ENCODE measurements at regions not wholly inside any gene's neighbourhood (a gene's known extent, or its start where the extent isn't known, plus 50 kb on each side); places are given as distances from the start of the nearest gene placed in this dataset.
"Not testable (repeated sequence)": the region's sequence is repeated elsewhere in the genome, so short reads cannot be mapped to it uniquely, and the experiment has no call there.

- no peak for DNase-seq (ENCODE audit: insufficient read length)
- TF ChIP-seq POLR2AphosphoS5 (IDR thresholded peaks at IDR 0.05; ENCODE audit: low read depth, low read length) (no peak), POLR2A (IDR thresholded peaks at IDR 0.05; ENCODE audit: low read depth, low read length) (no peak), TAF1 (IDR thresholded peaks at IDR 0.05; ENCODE audit: borderline replicate concordance, low read depth, low read length) (no peak)
- no peak for FAIRE-seq
Measured at GRCh38 chr18:55982992-55983391, 395.0 kb upstream of the TCF4 start.

- FAIRE-seq (no peak), DNase-seq (ENCODE audit: insufficient read length) (no peak)
- TF ChIP-seq TAF1 (IDR thresholded peaks at IDR 0.05; ENCODE audit: borderline replicate concordance, low read depth, low read length): no peak
- no peak for TF ChIP-seq POLR2A (IDR thresholded peaks at IDR 0.05; ENCODE audit: low read depth, low read length)
- TF ChIP-seq POLR2AphosphoS5 (IDR thresholded peaks at IDR 0.05; ENCODE audit: low read depth, low read length): no peak
Measured at GRCh38 chr18:55981712-55982475, 393.9 kb upstream of the TCF4 start.

- TF ChIP-seq TAF1 (IDR thresholded peaks at IDR 0.05; ENCODE audit: borderline replicate concordance, low read depth, low read length) (no peak), POLR2A (IDR thresholded peaks at IDR 0.05; ENCODE audit: low read depth, low read length) (no peak), POLR2AphosphoS5 (IDR thresholded peaks at IDR 0.05; ENCODE audit: low read depth, low read length) (no peak)
- no peak for FAIRE-seq
- DNase-seq (ENCODE audit: insufficient read length): no peak
Measured at GRCh38 chr18:55974521-55974920, 386.5 kb upstream of the TCF4 start.

GRCh38 chr18:55968550-55968949, 380.6 kb upstream of the TCF4 start:
- FAIRE-seq: no peak
- TF ChIP-seq POLR2A (IDR thresholded peaks at IDR 0.05; ENCODE audit: low read depth, low read length): no peak
- TF ChIP-seq TAF1 (IDR thresholded peaks at IDR 0.05; ENCODE audit: borderline replicate concordance, low read depth, low read length): no peak
- no peak for TF ChIP-seq POLR2AphosphoS5 (IDR thresholded peaks at IDR 0.05; ENCODE audit: low read depth, low read length)
- DNase-seq (ENCODE audit: insufficient read length): no peak

- no peak for TF ChIP-seq POLR2AphosphoS5 (IDR thresholded peaks at IDR 0.05; ENCODE audit: low read depth, low read length)
- TF ChIP-seq TAF1 (IDR thresholded peaks at IDR 0.05; ENCODE audit: borderline replicate concordance, low read depth, low read length): no peak
- TF ChIP-seq POLR2A (IDR thresholded peaks at IDR 0.05; ENCODE audit: low read depth, low read length): no peak
- DNase-seq (ENCODE audit: insufficient read length): no peak
- FAIRE-seq: no peak
Measured at GRCh38 chr18:55967019-55967418, 379.0 kb upstream of the TCF4 start.

GRCh38 chr18:55964171-55964570, 376.2 kb upstream of the TCF4 start:
- no peak for DNase-seq (ENCODE audit: insufficient read length)
- TF ChIP-seq POLR2A (IDR thresholded peaks at IDR 0.05; ENCODE audit: low read depth, low read length): no peak
- no peak for TF ChIP-seq POLR2AphosphoS5 (IDR thresholded peaks at IDR 0.05; ENCODE audit: low read depth, low read length)
- no peak for TF ChIP-seq TAF1 (IDR thresholded peaks at IDR 0.05; ENCODE audit: borderline replicate concordance, low read depth, low read length)
- FAIRE-seq: no peak

- DNase-seq (ENCODE audit: insufficient read length): no peak
- no peak for TF ChIP-seq TAF1 (IDR thresholded peaks at IDR 0.05; ENCODE audit: borderline replicate concordance, low read depth, low read length)
- TF ChIP-seq POLR2AphosphoS5 (IDR thresholded peaks at IDR 0.05; ENCODE audit: low read depth, low read length): no peak
- TF ChIP-seq POLR2A (IDR thresholded peaks at IDR 0.05; ENCODE audit: low read depth, low read length): no peak
- FAIRE-seq: no peak
Measured at GRCh38 chr18:55953326-55953725, 365.3 kb upstream of the TCF4 start.

GRCh38 chr18:55951738-55952137, 363.7 kb upstream of the TCF4 start:
- not testable (repeated sequence) for FAIRE-seq; DNase-seq (ENCODE audit: insufficient read length)

GRCh38 chr18:55950379-55951166, 362.6 kb upstream of the TCF4 start:
- FAIRE-seq: no peak
- DNase-seq (ENCODE audit: insufficient read length): no peak

GRCh38 chr18:55934821-55935220, 346.8 kb upstream of the TCF4 start:
- FAIRE-seq: no peak
- no peak for DNase-seq (ENCODE audit: insufficient read length)
- no peak for TF ChIP-seq TAF1 (IDR thresholded peaks at IDR 0.05; ENCODE audit: borderline replicate concordance, low read depth, low read length)
- no peak for TF ChIP-seq POLR2AphosphoS5 (IDR thresholded peaks at IDR 0.05; ENCODE audit: low read depth, low read length)
- TF ChIP-seq POLR2A (IDR thresholded peaks at IDR 0.05; ENCODE audit: low read depth, low read length): no peak

More at GRCh38 chr18:55950379-55951166, 362.6 kb upstream of the TCF4 start:
- TF ChIP-seq TAF1 (IDR thresholded peaks at IDR 0.05; ENCODE audit: borderline replicate concordance, low read depth, low read length): no peak
- no peak for TF ChIP-seq POLR2A (IDR thresholded peaks at IDR 0.05; ENCODE audit: low read depth, low read length)
- TF ChIP-seq POLR2AphosphoS5 (IDR thresholded peaks at IDR 0.05; ENCODE audit: low read depth, low read length): no peak

GRCh38 chr18:55932675-55933074, 344.7 kb upstream of the TCF4 start:
- no peak for TF ChIP-seq POLR2AphosphoS5 (IDR thresholded peaks at IDR 0.05; ENCODE audit: low read depth, low read length)
- no peak for TF ChIP-seq POLR2A (IDR thresholded peaks at IDR 0.05; ENCODE audit: low read depth, low read length)
- TF ChIP-seq TAF1 (IDR thresholded peaks at IDR 0.05; ENCODE audit: borderline replicate concordance, low read depth, low read length): no peak
- FAIRE-seq (no peak), DNase-seq (ENCODE audit: insufficient read length) (no peak)

- TF ChIP-seq TAF1 (IDR thresholded peaks at IDR 0.05; ENCODE audit: borderline replicate concordance, low read depth, low read length) (no peak), POLR2A (IDR thresholded peaks at IDR 0.05; ENCODE audit: low read depth, low read length) (no peak), POLR2AphosphoS5 (IDR thresholded peaks at IDR 0.05; ENCODE audit: low read depth, low read length) (no peak)
- DNase-seq (ENCODE audit: insufficient read length) (no peak), FAIRE-seq (no peak)
Measured at GRCh38 chr18:55927831-55928230, 339.8 kb upstream of the TCF4 start.

All from GM12892 (cell line).